Ishikawa (cell line): ENCODE measurements at regions not wholly inside any gene's neighbourhood (a gene's known extent, or its start where the extent isn't known, plus 50 kb on each side); places are given as distances from the start of the nearest gene placed in this dataset.
A peak's percentile ranks its signal among the peaks of the same experiment; 100 is the strongest.

ENCODE experiments used
- CEBPB ChIP-seq: IDR thresholded peaks from 2 replicates; pipeline ENCODE4 v1.6.1; 2012
- CREB1 ChIP-seq: IDR thresholded peaks from 2 replicates; pipeline ENCODE4 v1.6.1; 2012; ENCODE audit warnings: low read depth
- EGR1 ChIP-seq: IDR thresholded peaks from 2 replicates; pipeline ENCODE4 v1.6.1; 2012
- EP300 ChIP-seq: IDR thresholded peaks from 2 replicates; pipeline ENCODE4 v1.6.1; 2012; ENCODE audit warnings: borderline replicate concordance
- FOXM1 ChIP-seq: IDR thresholded peaks from 2 replicates; pipeline ENCODE4 v1.6.1; 2012; ENCODE audit warnings: low read depth, borderline replicate concordance
- MAX ChIP-seq: IDR thresholded peaks from 2 replicates; pipeline ENCODE4 v1.6.1; 2012
- NFIC ChIP-seq: IDR thresholded peaks from 2 replicates; pipeline ENCODE4 v1.6.1; 2012
- RAD21 ChIP-seq: IDR thresholded peaks from 2 replicates; pipeline ENCODE4 v1.6.1; 2012; ENCODE audit warnings: low read depth
- REST ChIP-seq: IDR thresholded peaks from 2 replicates; pipeline ENCODE4 v1.6.1; 2012; ENCODE audit warnings: low read depth, mild to moderate bottlenecking
- TAF1 ChIP-seq: IDR thresholded peaks from 2 replicates; pipeline ENCODE4 v1.6.1; 2012; ENCODE audit warnings: low read depth, mild to moderate bottlenecking
- TCF12 ChIP-seq: IDR thresholded peaks from 2 replicates; pipeline ENCODE4 v1.6.1; 2012; ENCODE audit warnings: low read depth
- TEAD4 ChIP-seq: IDR thresholded peaks from 2 replicates; pipeline ENCODE4 v1.6.1; 2012
- USF1 ChIP-seq: IDR thresholded peaks from 2 replicates; pipeline ENCODE4 v1.6.1; 2012
- YY1 ChIP-seq: IDR thresholded peaks from 2 replicates; pipeline ENCODE4 v1.6.1; 2012; ENCODE audit warnings: low read depth
- ZBTB7A ChIP-seq: IDR thresholded peaks from 2 replicates; pipeline ENCODE4 v1.6.1; 2012; ENCODE audit warnings: low read depth

GRCh38 chr2:74756356-74756890 is 77.5 kb upstream of the HK2 start:
- TF ChIP-seq NFIC (no peak), TEAD4 (no peak), TCF12 (no peak), EP300 (no peak), ZBTB7A (no peak), MAX (no peak), TAF1 (no peak), USF1 (no peak), RAD21 (no peak), CREB1 (no peak), EGR1 (no peak), YY1 (no peak)

- no peak for TF ChIP-seq MAX
- no peak for TF ChIP-seq CEBPB
- no peak for TF ChIP-seq TEAD4
- no peak for TF ChIP-seq TCF12
- TF ChIP-seq NFIC, result no peak
- TF ChIP-seq TAF1, result no peak
- TF ChIP-seq EGR1, result no peak
- TF ChIP-seq CREB1, result no peak
- TF ChIP-seq RAD21, result no peak
- TF ChIP-seq FOXM1, result no peak
- TF ChIP-seq USF1, result no peak
- TF ChIP-seq EP300, result no peak
- TF ChIP-seq REST, result no peak
- no peak for TF ChIP-seq YY1
- TF ChIP-seq ZBTB7A, result no peak
Measured at GRCh38 chr2:74759986-74760385, 73.9 kb upstream of the HK2 start.

GRCh38 chr2:74760875-74761630 is 72.9 kb upstream of the HK2 start:
- no peak for TF ChIP-seq ZBTB7A

- TF ChIP-seq RAD21 (peak; percentile 48), NFIC (no peak)
Measured at GRCh38 chr2:74762789-74763188, 71.1 kb upstream of the HK2 start.

- TF ChIP-seq USF1, result no peak
- no peak for TF ChIP-seq EGR1
- TF ChIP-seq FOXM1, result no peak
- no peak for TF ChIP-seq TEAD4
- no peak for TF ChIP-seq RAD21
- no peak for TF ChIP-seq MAX
- TF ChIP-seq NFIC, result no peak
- no peak for TF ChIP-seq TCF12
- no peak for TF ChIP-seq YY1
- TF ChIP-seq CREB1, result no peak
- no peak for TF ChIP-seq REST
Measured at GRCh38 chr2:74763962-74764428, 69.9 kb upstream of the HK2 start.
